ENCODE measurements at regions not wholly inside any gene's neighbourhood (a gene's known extent, or its start where the extent isn't known, plus 50 kb on each side); places are given as distances from the start of the nearest gene placed in this dataset.

GRCh38 chr18:76098674-76099411, 396.2 kb downstream of the ZNF516 start:
- H3K4me3 Mint-ChIP-seq = no peak overlapping the region
- Histone ChIP-seq H3K27me3 (ENCODE audit: insufficient read depth) (no peaks in the 10 kb centered on the region), H2AFZ (no peak overlapping the region), H3K79me2 (replicated peaks; ENCODE audit: insufficient read depth) (no peaks in the 10 kb centered on the region), H3K4me1 (ENCODE audit: insufficient read depth) (no peaks in the 10 kb centered on the region), H3K27ac (ENCODE audit: low read depth) (no peak overlapping the region), H3K9me2 (ENCODE audit: insufficient read depth) (peaks cover 8% of the 10 kb centered on the region; the same call in 1 of the 2 replicates), H3F3A (replicated peaks; ENCODE audit: low read depth) (no peaks in the 10 kb centered on the region), H3K36me3 (ENCODE audit: insufficient read depth) (no peaks in the 10 kb centered on the region), H4K20me1 (replicated peaks; ENCODE audit: insufficient read depth) (no peaks in the 10 kb centered on the region), H3K4me3 (no peak overlapping the region), H3K4me2 (no peak overlapping the region)
- ATAC-seq (no peak), DNase-seq (ENCODE audit: low spot score) (no peak)
- H3K9me3 Mint-ChIP-seq = peaks cover 16% of the 10 kb centered on the region
- H3K36me3 Mint-ChIP-seq (ENCODE audit: low read depth) = no peaks in the 10 kb centered on the region; the same call in 2 of the 3 replicates
- H3K27me3 Mint-ChIP-seq (ENCODE audit: insufficient read depth, low read depth, poor library complexity) = no peaks in the 10 kb centered on the region
- no peak overlapping the region for H3K27ac Mint-ChIP-seq
- TF ChIP-seq EZH2phosphoT487 (IDR thresholded peaks at IDR 0.05; ENCODE audit: unreplicated experiment) = no peak
- no peak for TF ChIP-seq EZH2 (IDR thresholded peaks at IDR 0.05; ENCODE audit: low read depth, unreplicated experiment)
- no peak for TF ChIP-seq CTCF (conservative IDR thresholded peaks at IDR 0.05; ENCODE audit: low read depth in 2 of 2)
- TF ChIP-seq, protein P1, sequence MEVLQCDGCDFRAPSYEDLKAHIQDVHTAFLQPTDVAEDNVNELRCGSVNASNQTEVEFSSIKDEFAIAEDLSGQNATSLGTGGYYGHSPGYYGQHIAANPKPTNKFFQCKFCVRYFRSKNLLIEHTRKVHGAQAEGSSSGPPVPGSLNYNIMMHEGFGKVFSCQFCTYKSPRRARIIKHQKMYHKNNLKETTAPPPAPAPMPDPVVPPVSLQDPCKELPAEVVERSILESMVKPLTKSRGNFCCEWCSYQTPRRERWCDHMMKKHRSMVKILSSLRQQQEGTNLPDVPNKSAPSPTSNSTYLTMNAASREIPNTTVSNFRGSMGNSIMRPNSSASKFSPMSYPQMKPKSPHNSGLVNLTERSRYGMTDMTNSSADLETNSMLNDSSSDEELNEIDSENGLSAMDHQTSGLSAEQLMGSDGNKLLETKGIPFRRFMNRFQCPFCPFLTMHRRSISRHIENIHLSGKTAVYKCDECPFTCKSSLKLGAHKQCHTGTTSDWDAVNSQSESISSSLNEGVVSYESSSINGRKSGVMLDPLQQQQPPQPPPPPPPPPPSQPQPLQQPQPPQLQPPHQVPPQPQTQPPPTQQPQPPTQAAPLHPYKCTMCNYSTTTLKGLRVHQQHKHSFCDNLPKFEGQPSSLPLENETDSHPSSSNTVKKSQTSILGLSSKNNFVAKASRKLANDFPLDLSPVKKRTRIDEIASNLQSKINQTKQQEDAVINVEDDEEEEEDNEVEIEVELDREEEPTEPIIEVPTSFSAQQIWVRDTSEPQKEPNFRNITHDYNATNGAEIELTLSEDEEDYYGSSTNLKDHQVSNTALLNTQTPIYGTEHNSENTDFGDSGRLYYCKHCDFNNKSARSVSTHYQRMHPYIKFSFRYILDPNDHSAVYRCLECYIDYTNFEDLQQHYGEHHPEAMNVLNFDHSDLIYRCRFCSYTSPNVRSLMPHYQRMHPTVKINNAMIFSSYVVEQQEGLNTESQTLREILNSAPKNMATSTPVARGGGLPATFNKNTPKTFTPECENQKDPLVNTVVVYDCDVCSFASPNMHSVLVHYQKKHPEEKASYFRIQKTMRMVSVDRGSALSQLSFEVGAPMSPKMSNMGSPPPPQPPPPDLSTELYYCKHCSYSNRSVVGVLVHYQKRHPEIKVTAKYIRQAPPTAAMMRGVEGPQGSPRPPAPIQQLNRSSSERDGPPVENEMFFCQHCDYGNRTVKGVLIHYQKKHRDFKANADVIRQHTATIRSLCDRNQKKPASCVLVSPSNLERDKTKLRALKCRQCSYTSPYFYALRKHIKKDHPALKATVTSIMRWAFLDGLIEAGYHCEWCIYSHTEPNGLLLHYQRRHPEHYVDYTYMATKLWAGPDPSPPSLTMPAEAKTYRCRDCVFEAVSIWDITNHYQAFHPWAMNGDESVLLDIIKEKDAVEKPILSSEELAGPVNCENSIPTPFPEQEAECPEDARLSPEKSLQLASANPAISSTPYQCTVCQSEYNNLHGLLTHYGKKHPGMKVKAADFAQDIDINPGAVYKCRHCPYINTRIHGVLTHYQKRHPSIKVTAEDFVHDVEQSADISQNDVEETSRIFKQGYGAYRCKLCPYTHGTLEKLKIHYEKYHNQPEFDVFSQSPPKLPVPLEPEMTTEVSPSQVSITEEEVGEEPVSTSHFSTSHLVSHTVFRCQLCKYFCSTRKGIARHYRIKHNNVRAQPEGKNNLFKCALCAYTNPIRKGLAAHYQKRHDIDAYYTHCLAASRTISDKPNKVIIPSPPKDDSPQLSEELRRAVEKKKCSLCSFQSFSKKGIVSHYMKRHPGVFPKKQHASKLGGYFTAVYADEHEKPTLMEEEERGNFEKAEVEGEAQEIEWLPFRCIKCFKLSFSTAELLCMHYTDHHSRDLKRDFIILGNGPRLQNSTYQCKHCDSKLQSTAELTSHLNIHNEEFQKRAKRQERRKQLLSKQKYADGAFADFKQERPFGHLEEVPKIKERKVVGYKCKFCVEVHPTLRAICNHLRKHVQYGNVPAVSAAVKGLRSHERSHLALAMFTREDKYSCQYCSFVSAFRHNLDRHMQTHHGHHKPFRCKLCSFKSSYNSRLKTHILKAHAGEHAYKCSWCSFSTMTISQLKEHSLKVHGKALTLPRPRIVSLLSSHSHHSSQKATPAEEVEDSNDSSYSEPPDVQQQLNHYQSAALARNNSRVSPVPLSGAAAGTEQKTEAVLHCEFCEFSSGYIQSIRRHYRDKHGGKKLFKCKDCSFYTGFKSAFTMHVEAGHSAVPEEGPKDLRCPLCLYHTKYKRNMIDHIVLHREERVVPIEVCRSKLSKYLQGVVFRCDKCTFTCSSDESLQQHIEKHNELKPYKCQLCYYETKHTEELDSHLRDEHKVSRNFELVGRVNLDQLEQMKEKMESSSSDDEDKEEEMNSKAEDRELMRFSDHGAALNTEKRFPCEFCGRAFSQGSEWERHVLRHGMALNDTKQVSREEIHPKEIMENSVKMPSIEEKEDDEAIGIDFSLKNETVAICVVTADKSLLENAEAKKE (CRISPR knock-in tag; IDR thresholded peaks at IDR 0.05) = no peak
- no peak for TF ChIP-seq JUNB (IDR thresholded peaks at IDR 0.05; ENCODE audit: unreplicated experiment)
- TF ChIP-seq, protein P2, sequence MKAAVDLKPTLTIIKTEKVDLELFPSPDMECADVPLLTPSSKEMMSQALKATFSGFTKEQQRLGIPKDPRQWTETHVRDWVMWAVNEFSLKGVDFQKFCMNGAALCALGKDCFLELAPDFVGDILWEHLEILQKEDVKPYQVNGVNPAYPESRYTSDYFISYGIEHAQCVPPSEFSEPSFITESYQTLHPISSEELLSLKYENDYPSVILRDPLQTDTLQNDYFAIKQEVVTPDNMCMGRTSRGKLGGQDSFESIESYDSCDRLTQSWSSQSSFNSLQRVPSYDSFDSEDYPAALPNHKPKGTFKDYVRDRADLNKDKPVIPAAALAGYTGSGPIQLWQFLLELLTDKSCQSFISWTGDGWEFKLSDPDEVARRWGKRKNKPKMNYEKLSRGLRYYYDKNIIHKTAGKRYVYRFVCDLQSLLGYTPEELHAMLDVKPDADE (IDR thresholded peaks at IDR 0.05) = no peak
- no peak for TF ChIP-seq STAT1 (IDR thresholded peaks at IDR 0.05; ENCODE audit: unreplicated experiment)
- no peak for TF ChIP-seq ZNF331 (CRISPR knock-in tag; IDR thresholded peaks at IDR 0.05; ENCODE audit: low read depth)
- TF ChIP-seq, protein P3, sequence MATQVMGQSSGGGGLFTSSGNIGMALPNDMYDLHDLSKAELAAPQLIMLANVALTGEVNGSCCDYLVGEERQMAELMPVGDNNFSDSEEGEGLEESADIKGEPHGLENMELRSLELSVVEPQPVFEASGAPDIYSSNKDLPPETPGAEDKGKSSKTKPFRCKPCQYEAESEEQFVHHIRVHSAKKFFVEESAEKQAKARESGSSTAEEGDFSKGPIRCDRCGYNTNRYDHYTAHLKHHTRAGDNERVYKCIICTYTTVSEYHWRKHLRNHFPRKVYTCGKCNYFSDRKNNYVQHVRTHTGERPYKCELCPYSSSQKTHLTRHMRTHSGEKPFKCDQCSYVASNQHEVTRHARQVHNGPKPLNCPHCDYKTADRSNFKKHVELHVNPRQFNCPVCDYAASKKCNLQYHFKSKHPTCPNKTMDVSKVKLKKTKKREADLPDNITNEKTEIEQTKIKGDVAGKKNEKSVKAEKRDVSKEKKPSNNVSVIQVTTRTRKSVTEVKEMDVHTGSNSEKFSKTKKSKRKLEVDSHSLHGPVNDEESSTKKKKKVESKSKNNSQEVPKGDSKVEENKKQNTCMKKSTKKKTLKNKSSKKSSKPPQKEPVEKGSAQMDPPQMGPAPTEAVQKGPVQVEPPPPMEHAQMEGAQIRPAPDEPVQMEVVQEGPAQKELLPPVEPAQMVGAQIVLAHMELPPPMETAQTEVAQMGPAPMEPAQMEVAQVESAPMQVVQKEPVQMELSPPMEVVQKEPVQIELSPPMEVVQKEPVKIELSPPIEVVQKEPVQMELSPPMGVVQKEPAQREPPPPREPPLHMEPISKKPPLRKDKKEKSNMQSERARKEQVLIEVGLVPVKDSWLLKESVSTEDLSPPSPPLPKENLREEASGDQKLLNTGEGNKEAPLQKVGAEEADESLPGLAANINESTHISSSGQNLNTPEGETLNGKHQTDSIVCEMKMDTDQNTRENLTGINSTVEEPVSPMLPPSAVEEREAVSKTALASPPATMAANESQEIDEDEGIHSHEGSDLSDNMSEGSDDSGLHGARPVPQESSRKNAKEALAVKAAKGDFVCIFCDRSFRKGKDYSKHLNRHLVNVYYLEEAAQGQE (IDR thresholded peaks at IDR 0.05; ENCODE audit: unreplicated experiment) = no peak
- no peak for TF ChIP-seq POLR2AphosphoS5 (IDR thresholded peaks at IDR 0.05; ENCODE audit: low read depth)
- no peak for TF ChIP-seq NANOG (IDR thresholded peaks at IDR 0.05; ENCODE audit: borderline replicate concordance)
- no peak for TF ChIP-seq ZNF114 (CRISPR knock-in tag; IDR thresholded peaks at IDR 0.05)
- no peak for TF ChIP-seq CREB1 (CRISPR knock-in tag; IDR thresholded peaks at IDR 0.05; ENCODE audit: low read depth)
- H3K4me1 Mint-ChIP-seq = peaks cover 3% of the 10 kb centered on the region; the same call in 2 of the 3 replicates

All from GM23338 (cell line).